ENCODE measurements at regions not wholly inside any gene's neighbourhood (a gene's known extent, or its start where the extent isn't known, plus 50 kb on each side); places are given as distances from the start of the nearest gene placed in this dataset.
A peak's percentile ranks its signal among the peaks of the same experiment; 100 is the strongest.

- no peak for DNase-seq
- H3K4me1 Mint-ChIP-seq (ENCODE audit: low read depth, unreplicated experiment), result peaks cover 39% of the 10 kb centered on the region
- TF ChIP-seq CTCF (IDR thresholded peaks at IDR 0.05; ENCODE audit: partially characterized antibody, unreplicated experiment), result no peak
- H3K36me3 Mint-ChIP-seq (ENCODE audit: unreplicated experiment), result no peaks in the 10 kb centered on the region
- H3K27ac Mint-ChIP-seq (ENCODE audit: unreplicated experiment), result no peak overlapping the region
- no peak overlapping the region for H3K4me3 Mint-ChIP-seq (ENCODE audit: unreplicated experiment)
- no peaks in the 10 kb centered on the region for H3K27me3 Mint-ChIP-seq (ENCODE audit: unreplicated experiment)
- H3K9me3 Mint-ChIP-seq (ENCODE audit: unreplicated experiment), result no peaks in the 10 kb centered on the region
Observed at GRCh38 chr15:53454535-53454842, 305.0 kb downstream of the WDR72 start.

GRCh38 chr15:53453253-53454105 is 306.0 kb downstream of the WDR72 start:
- Mint-ChIP-seq H3K9me3 (ENCODE audit: unreplicated experiment) (no peaks in the 10 kb centered on the region), H3K27ac (ENCODE audit: unreplicated experiment) (no peak overlapping the region), H3K4me3 (ENCODE audit: unreplicated experiment) (no peak overlapping the region), H3K27me3 (ENCODE audit: unreplicated experiment) (no peaks in the 10 kb centered on the region), H3K36me3 (ENCODE audit: unreplicated experiment) (no peaks in the 10 kb centered on the region), H3K4me1 (ENCODE audit: low read depth, unreplicated experiment) (peaks cover 43% of the 10 kb centered on the region)
- no peak for DNase-seq
- no peak for TF ChIP-seq CTCF (IDR thresholded peaks at IDR 0.05; ENCODE audit: partially characterized antibody, unreplicated experiment)

GRCh38 chr15:53448232-53449015 is 311.0 kb downstream of the WDR72 start:
- no peaks in the 10 kb centered on the region for H3K36me3 Mint-ChIP-seq (ENCODE audit: unreplicated experiment)
- DNase-seq, result peak; percentile 49
- H3K27ac Mint-ChIP-seq (ENCODE audit: unreplicated experiment), result peak overlapping the region; percentile 92
- H3K4me3 Mint-ChIP-seq (ENCODE audit: unreplicated experiment), result peak overlapping the region; percentile 2
- peaks cover 1% of the 10 kb centered on the region for H3K9me3 Mint-ChIP-seq (ENCODE audit: unreplicated experiment)
- peaks cover 72% of the 10 kb centered on the region for H3K4me1 Mint-ChIP-seq (ENCODE audit: low read depth, unreplicated experiment)
- H3K27me3 Mint-ChIP-seq (ENCODE audit: unreplicated experiment), result no peaks in the 10 kb centered on the region
- no peak for TF ChIP-seq CTCF (IDR thresholded peaks at IDR 0.05; ENCODE audit: partially characterized antibody, unreplicated experiment)

- Mint-ChIP-seq H3K9me3 (ENCODE audit: unreplicated experiment) (peaks cover 1% of the 10 kb centered on the region), H3K27ac (ENCODE audit: unreplicated experiment) (peak overlapping the region; percentile 71), H3K27me3 (ENCODE audit: unreplicated experiment) (no peaks in the 10 kb centered on the region), H3K4me3 (ENCODE audit: unreplicated experiment) (peak overlapping the region; percentile 30), H3K36me3 (ENCODE audit: unreplicated experiment) (no peaks in the 10 kb centered on the region), H3K4me1 (ENCODE audit: low read depth, unreplicated experiment) (peaks cover 65% of the 10 kb centered on the region)
- TF ChIP-seq CTCF (IDR thresholded peaks at IDR 0.05; ENCODE audit: partially characterized antibody, unreplicated experiment), result no peak
- no peak for DNase-seq
Observed at GRCh38 chr15:53447742-53448141, 311.7 kb downstream of the WDR72 start.

Data from glutamatergic neuron (in vitro differentiated cells).